ENCODE measurements at regions not wholly inside any gene's neighbourhood (a gene's known extent, or its start where the extent isn't known, plus 50 kb on each side); places are given as distances from the start of the nearest gene placed in this dataset.

- TF ChIP-seq GMEB1 (CRISPR knock-in tag; IDR thresholded peaks at IDR 0.05; ENCODE audit: borderline replicate concordance) (0 out of 2 replicates have a peak, but pooled peaks have one; percentile 41), CREM (IDR thresholded peaks at IDR 0.05) (peak; percentile 76), CREM (CRISPR knock-in tag; IDR thresholded peaks at IDR 0.05) (no peak), SP2 (CRISPR knock-in tag; IDR thresholded peaks at IDR 0.05) (no peak), NCOR1 (IDR thresholded peaks at IDR 0.05; ENCODE audit: borderline replicate concordance, low read length) (peak; percentile 82; the same call in 1 of the 2 replicates), ZNF331 (CRISPR knock-in tag; IDR thresholded peaks at IDR 0.05) (peak; percentile 53; the same call in 1 of the 2 replicates), STAT6 (CRISPR knock-in tag; IDR thresholded peaks at IDR 0.05; ENCODE audit: borderline replicate concordance) (0 out of 2 replicates have a peak, but pooled peaks have one; percentile 73), ZNF574 (CRISPR knock-in tag; IDR thresholded peaks at IDR 0.05) (peak; percentile 49; the same call in 1 of the 2 replicates), FOSL2 (CRISPR knock-in tag; IDR thresholded peaks at IDR 0.05) (peak; percentile 68), SOX5 (CRISPR knock-in tag; IDR thresholded peaks at IDR 0.05; ENCODE audit: borderline replicate concordance) (peak; percentile 91), NR2F1 (CRISPR knock-in tag; IDR thresholded peaks at IDR 0.05) (peak; percentile 68 to 87; a peak in 3 of 4 replicates), SKIL (CRISPR knock-in tag; IDR thresholded peaks at IDR 0.05; ENCODE audit: borderline replicate concordance) (no peak; the same call in 1 of the 2 replicates), HMGXB3 (CRISPR knock-in tag; IDR thresholded peaks at IDR 0.05; ENCODE audit: borderline replicate concordance) (no peak), ZNF746 (CRISPR knock-in tag; IDR thresholded peaks at IDR 0.05) (no peak; the same call in 1 of the 2 replicates)
Measured at GRCh38 chr22:22386602-22387385, 121.7 kb downstream of the ZNF280B start (continued).

Data from HepG2 (cell line).